Keratinocyte (primary cell): ENCODE measurements at regions not wholly inside any gene's neighbourhood (a gene's known extent, or its start where the extent isn't known, plus 50 kb on each side); places are given as distances from the start of the nearest gene placed in this dataset.

Source experiments
- DNase-seq: peaks from one replicate; pipeline ENCODE4 v3.0.0-alpha.2; 2011; ENCODE audit warnings: low read depth, missing footprints, low spot score
- FAIRE-seq: peaks from 2 replicates; lab custom pipeline; 2011; peaks lifted over from hg19 to GRCh38; lab: Jason Lieb, UNC
- H2AFZ ChIP-seq: 2 replicates; pipeline ENCODE4 v1.6.0; 2012; ENCODE audit warnings: low read length, control low read depth, inconsistent platforms; ENCODE audit not compliant: control insufficient read depth
- H3K27ac ChIP-seq: 2 replicates; pipeline ENCODE4 v1.5.1; 2011; ENCODE audit warnings: low read length; ENCODE audit not compliant: control insufficient read depth, insufficient read depth
- H3K27me3 ChIP-seq: 3 replicates; pipeline ENCODE4 v1.6.0; 2011; ENCODE audit warnings: low read length; ENCODE audit not compliant: control insufficient read depth, insufficient read depth; ENCODE audit errors: extremely low read depth
- H3K36me3 ChIP-seq, 2 experiments: 2 replicates in 1 of 2; 3 replicates in 1 of 2; pipeline ENCODE4 v1.5.1; 2011; ENCODE audit warnings: low read length in 2 of 2, mild to moderate bottlenecking in 1 of 2; ENCODE audit not compliant: control insufficient read depth in 2 of 2, insufficient read depth in 2 of 2; ENCODE audit errors: extremely low read depth in 1 of 2
- H3K4me1 ChIP-seq: 3 replicates; pipeline ENCODE4 v1.5.1; 2011; ENCODE audit warnings: low read length; ENCODE audit not compliant: control insufficient read depth, insufficient read depth; ENCODE audit errors: extremely low read depth
- H3K4me2 ChIP-seq: 3 replicates; pipeline ENCODE4 v1.6.0; 2011; ENCODE audit warnings: low read depth, low read length; ENCODE audit not compliant: control insufficient read depth, insufficient read depth; ENCODE audit errors: extremely low read depth
- H3K4me3 ChIP-seq, 3 experiments: fragments of 200-600 bp in 1 of 3; sonication (generic) in 1 of 3; 2 replicates in 2 of 3; 3 replicates in 1 of 3; pipeline ENCODE4 v1.5.1; 2011 to 2016; ENCODE audit warnings: low read length in 3 of 3, mild to moderate bottlenecking in 3 of 3, control low read depth in 2 of 3, inconsistent platforms in 1 of 3, low read depth in 1 of 3, mixed read lengths in 1 of 3, mixed run types in 1 of 3, moderate library complexity in 1 of 3; ENCODE audit not compliant: control insufficient read depth in 2 of 3, insufficient read depth in 2 of 3; ENCODE audit errors: extremely low read depth in 1 of 3
- H3K79me2 ChIP-seq: 2 replicates; pipeline ENCODE4 v1.6.0; 2012; ENCODE audit warnings: low read length; ENCODE audit not compliant: control insufficient read depth, insufficient read depth
- H3K9ac ChIP-seq: 3 replicates; pipeline ENCODE4 v1.6.0; 2011; ENCODE audit warnings: low read length; ENCODE audit not compliant: control insufficient read depth, insufficient read depth; ENCODE audit errors: extremely low read depth
- H3K9me1 ChIP-seq: 3 replicates; pipeline ENCODE4 v1.6.0; 2011; ENCODE audit warnings: low read length; ENCODE audit not compliant: control insufficient read depth, insufficient read depth; ENCODE audit errors: extremely low read depth
- H3K9me3 ChIP-seq: 2 replicates; pipeline ENCODE4 v1.5.1; 2012; ENCODE audit warnings: low read depth, low read length; ENCODE audit not compliant: control insufficient read depth
- H4K20me1 ChIP-seq: 3 replicates; pipeline ENCODE4 v1.6.0; 2011; ENCODE audit warnings: low read length; ENCODE audit not compliant: control insufficient read depth, insufficient read depth; ENCODE audit errors: extremely low read depth
- EZH2 ChIP-seq: IDR thresholded peaks from one replicate; pipeline ENCODE4 v1.6.1; 2012; ENCODE audit warnings: inconsistent platforms, mild to moderate bottlenecking, low read length, moderate library complexity
- dilution Hi-C: fragments of 300-500 bp; cut with MboI; formaldehyde crosslinking; loops from one replicate; pipeline ENCODE4 v1.7.0; 2020; ENCODE audit warnings: low sequenced_read_pairs; ENCODE audit not compliant: extremely low pct_ligation_motif_present
- TF ChIP-seq, protein P1 (sequence below), 3 experiments: IDR thresholded peaks in 1 of 3; conservative IDR thresholded peaks in 1 of 3; optimal IDR thresholded peaks in 1 of 3; 2 replicates in 2 of 3; 3 replicates in 1 of 3; pipeline versions ENCODE3 to v1.5.1; 2011; ENCODE audit warnings: low read length in 3 of 3, mild to moderate bottlenecking in 3 of 3, moderate library complexity in 2 of 3, control low read depth in 1 of 3, inconsistent platforms in 1 of 3; ENCODE audit not compliant: insufficient read depth in 2 of 3; ENCODE audit errors: extremely low read depth in 1 of 3

DNA sequence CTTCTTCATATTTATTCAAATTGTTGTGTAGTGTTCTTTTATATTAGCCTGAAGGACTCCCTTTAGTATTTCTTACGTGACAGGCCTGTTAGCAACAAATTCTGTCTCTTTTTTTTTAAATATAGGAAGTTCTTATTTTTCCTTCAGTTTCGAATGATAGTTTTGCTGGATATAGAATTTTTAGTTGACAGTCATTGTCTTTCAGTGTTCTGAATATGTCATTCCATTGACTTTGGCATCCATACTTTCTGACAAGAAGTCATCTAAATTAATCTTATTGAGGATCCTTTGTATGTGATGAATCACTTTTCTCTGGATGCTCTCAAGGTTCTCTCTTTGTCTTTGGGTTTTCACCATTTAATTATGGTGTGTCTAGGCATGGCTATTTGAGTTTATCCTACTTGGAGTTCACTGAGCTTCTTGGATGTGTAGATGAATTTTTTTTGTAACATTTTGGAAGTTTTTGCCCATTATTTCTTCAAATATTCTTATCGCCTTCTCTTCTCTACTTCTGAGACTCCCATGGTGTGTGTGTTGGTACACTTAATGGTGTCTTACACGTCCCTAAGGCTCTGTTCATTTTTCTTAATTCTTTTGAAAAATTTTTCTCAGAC, 82.5 kb upstream of the GTSF1L start:
- H3K27ac ChIP-seq, result no peak overlapping the region
- H3K9ac ChIP-seq, result no peak overlapping the region
- dilution Hi-C loops, result no loop called here
- H3K4me3 ChIP-seq, result no peak overlapping the region
- H4K20me1 ChIP-seq, result no peaks in the 10 kb centered on the region
- no peaks in the 10 kb centered on the region for H3K36me3 ChIP-seq
- H3K4me1 ChIP-seq, result no peaks in the 10 kb centered on the region
- TF ChIP-seq EZH2, result no peak
- TF ChIP-seq, protein P1, sequence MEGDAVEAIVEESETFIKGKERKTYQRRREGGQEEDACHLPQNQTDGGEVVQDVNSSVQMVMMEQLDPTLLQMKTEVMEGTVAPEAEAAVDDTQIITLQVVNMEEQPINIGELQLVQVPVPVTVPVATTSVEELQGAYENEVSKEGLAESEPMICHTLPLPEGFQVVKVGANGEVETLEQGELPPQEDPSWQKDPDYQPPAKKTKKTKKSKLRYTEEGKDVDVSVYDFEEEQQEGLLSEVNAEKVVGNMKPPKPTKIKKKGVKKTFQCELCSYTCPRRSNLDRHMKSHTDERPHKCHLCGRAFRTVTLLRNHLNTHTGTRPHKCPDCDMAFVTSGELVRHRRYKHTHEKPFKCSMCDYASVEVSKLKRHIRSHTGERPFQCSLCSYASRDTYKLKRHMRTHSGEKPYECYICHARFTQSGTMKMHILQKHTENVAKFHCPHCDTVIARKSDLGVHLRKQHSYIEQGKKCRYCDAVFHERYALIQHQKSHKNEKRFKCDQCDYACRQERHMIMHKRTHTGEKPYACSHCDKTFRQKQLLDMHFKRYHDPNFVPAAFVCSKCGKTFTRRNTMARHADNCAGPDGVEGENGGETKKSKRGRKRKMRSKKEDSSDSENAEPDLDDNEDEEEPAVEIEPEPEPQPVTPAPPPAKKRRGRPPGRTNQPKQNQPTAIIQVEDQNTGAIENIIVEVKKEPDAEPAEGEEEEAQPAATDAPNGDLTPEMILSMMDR (optimal IDR thresholded peaks at IDR 0.05 in 1 of 3, IDR thresholded peaks at IDR 0.05 in 1 of 3, conservative IDR thresholded peaks at IDR 0.05 in 1 of 3; ENCODE audit: extremely low read depth in 1 of 3, insufficient read depth in 2 of 3, low read length in 3 of 3), result no peak
- H3K9me3 ChIP-seq, result no peaks in the 10 kb centered on the region
- H2AFZ ChIP-seq, result no peak overlapping the region
- no peaks in the 10 kb centered on the region for H3K9me1 ChIP-seq
- no peaks in the 10 kb centered on the region for H3K79me2 ChIP-seq
- no peak overlapping the region for H3K4me2 ChIP-seq
- no peaks in the 10 kb centered on the region for H3K27me3 ChIP-seq
- FAIRE-seq (no peak), DNase-seq (no peak)

DNA sequence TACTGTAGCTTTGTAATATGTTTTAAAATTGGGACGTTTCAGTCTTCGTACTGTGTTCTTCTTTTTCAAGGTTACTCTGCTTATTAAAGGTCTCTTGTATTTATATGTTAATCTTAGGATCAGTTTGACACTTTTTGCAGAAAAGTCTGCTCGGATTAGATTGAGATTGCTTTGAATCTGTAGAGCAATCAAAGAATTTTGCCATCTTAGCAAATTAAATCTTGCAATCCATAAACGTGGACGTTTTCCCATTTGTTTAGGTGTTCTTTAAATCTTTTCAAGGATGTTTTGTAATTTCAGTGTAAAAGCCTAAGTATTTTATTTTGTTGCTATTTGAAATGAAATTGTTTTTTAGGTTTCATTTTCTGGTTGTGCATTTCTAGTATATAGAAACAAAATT, 78.0 kb upstream of the GTSF1L start:
- H3K9me1 ChIP-seq, result no peaks in the 10 kb centered on the region
- no peak overlapping the region for H3K4me2 ChIP-seq
- H3K9ac ChIP-seq, result no peak overlapping the region
- H3K27me3 ChIP-seq, result no peaks in the 10 kb centered on the region
- H3K27ac ChIP-seq, result no peak overlapping the region
- no peak overlapping the region for H3K4me3 ChIP-seq
- no peaks in the 10 kb centered on the region for H3K9me3 ChIP-seq
- dilution Hi-C loops, result no loop called here
- no peaks in the 10 kb centered on the region for H4K20me1 ChIP-seq
- peaks cover 5% of the 10 kb centered on the region for H3K4me1 ChIP-seq
- H2AFZ ChIP-seq, result no peak overlapping the region
- H3K79me2 ChIP-seq, result no peaks in the 10 kb centered on the region
- no peaks in the 10 kb centered on the region for H3K36me3 ChIP-seq
- DNase-seq, result no peak
- FAIRE-seq, result no peak
- TF ChIP-seq, protein P1 (optimal IDR thresholded peaks at IDR 0.05 in 1 of 3, IDR thresholded peaks at IDR 0.05 in 1 of 3, conservative IDR thresholded peaks at IDR 0.05 in 1 of 3; ENCODE audit: extremely low read depth in 1 of 3, insufficient read depth in 2 of 3, low read length in 3 of 3), result no peak
- no peak for TF ChIP-seq EZH2
